NCI-H1105 treated with DMSO at 0.1 percent for 48 hours (cell line): ENCODE measurements at regions not wholly inside any gene's neighbourhood (a gene's known extent, or its start where the extent isn't known, plus 50 kb on each side); places are given as distances from the start of the nearest gene placed in this dataset.

Source experiments
- DNase-seq: peaks from one replicate; lab custom pipeline; 2025; lab: John Stamatoyannopoulos, UW

DNA sequence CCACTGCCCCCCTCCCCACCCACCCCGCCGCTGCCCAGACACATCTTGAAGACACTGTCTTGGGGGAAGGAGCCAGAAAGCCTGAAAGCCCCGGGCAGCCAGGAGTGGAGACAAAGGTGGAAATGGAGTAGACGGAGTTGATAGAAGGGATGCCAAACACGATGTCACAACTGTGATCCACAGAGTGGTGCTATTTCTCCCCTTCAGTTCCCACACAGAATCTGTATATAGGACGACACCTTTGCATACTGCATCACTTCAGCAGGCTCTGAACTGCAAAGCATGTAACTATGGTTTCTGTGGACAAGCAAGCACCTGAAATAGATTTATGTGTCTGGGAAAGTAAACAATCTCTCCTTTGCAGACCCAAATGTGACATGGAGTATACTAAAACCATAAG lies 56.4 kb upstream of the F13A1 start:
- DNase-seq, result no peak

- DNase-seq, result no peak
Measured at GRCh38 chr6:6377621-6378020, 57.2 kb upstream of the F13A1 start.

DNA sequence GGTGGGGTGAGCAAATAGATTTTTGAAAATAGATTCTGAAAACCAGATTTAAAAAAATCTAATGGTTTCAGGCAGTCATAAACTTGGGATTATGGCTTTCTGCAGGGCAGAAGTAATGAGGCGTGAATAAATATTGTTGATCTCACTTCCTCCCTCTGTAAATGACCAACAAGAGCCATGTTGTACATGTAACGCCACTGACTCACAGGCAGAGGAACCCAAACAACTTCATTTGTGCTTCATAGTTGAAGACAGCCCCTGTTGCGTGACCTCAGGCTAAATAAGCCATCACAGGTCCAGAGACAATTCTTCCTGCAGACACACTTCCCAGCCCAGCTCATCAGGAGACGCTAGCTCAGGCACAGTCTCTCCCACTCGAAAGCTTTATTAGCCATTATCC lies 59.1 kb upstream of the F13A1 start:
- DNase-seq, result no peak

DNA sequence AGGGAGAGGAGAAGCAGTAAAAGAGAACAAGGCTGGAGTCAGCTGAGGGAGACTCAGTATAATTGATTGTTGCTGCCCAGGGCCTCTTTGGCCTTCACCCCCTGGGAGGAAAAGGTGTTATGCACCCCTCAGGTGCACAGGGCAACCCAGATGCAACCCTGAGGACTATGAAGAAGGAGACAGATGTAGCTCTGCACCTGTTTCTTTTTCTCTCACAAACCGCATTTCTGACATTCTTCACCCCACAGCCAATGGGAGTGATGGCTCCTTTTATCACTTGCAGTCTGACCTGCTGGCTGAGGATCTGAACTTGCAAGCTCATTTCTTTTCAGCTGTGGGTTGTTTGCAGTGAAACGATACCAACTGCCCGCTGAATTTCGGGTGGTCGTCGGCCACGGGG lies 64.1 kb upstream of the F13A1 start:
- no peak for DNase-seq

DNA sequence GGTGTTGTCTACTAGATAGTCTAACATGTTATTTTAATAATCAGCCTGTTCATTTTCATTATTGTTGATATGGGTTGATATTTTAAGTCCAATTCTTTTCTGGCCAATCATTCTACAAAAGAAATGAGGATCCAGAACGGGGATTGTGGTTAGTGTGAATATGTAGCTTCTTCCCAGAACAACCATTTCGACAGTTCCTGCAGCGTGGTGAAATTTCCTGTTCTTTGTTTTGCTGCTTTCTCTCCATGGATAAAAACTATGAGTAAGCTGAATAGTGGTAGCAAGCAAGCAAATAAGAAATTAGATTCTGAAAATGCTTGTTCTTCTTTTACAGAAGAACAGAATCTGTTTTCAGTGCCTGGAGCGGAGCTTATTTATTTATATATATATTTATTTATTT lies 65.5 kb upstream of the F13A1 start:
- no peak for DNase-seq

DNA sequence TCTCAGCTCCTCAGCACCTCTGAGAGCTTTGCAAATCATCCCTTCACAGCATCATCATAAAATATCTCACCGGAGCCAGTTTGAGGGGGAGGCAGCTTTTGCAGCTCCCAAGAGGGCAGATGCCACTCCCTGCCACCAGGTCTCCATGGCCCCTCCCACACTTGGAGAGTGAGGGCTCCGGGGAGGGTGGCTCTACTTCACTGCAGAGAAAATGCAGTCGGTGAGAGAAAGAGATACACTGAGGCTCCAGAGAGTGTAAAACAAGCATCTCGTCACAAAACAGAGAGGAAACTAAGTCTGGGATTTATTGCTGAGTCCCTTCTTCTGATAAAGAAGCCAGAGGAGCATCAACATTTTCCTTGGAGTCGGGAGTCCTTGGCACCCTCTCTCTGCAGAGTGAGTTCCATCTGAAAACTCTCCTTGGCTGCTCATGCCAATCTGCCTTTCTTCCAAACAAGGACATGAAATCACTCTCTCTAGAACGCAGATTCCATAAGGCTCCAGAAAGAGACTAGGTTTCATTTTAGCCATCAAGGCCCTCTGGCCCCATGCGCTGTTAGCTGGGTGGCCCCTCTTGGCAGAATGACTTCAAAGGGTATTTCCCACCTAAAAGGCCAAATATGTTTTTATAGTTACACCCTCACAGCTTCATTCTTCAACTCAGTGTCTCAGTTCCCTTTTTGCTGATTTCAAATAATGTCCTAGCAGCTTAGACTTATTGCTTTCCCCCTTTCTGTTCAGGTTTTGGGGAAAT lies 70.6 kb upstream of the F13A1 start:
- no peak for DNase-seq

DNA sequence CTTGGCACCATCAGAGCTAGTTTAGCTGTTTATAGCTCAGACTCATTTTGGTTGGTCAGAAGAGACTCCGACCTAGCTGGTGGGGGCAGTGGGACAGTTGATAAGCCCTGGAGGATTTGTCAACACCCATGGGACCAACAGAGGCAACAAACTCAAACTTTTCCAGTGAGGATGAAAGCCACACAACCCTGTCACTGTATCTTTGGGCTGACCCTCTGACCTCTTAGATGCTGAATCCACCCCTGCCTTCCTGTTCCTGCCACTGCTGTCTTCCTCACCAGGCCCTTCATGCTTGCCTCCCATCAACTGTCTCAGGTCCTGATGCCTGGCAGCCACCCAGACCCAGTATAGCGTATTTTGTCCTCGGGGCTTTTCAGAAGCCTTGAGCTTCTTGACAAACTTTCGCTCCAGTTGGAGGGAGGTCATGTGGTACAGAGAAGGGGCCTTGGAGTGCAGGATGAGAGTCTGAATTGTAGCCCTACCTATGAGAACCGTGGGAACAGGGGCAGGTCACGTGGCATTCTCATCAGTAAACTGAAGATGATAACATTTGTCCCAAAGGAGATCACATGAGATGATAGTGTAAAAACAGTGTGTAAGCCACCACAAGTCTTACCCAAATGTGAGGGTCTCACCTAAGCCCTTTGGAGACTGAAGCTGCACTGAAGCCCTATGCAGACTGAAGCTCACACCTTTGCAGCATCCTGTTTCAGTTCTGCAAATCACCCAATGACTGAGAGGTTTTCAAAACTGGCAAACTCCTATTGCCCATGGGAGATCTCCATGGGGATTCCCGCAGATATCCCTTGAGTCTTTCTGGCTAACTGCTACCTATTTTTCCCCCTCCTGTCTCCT lies 72.0 kb upstream of the F13A1 start:
- DNase-seq, result no peak

GRCh38 chr6:6393069-6393529 lies 72.6 kb upstream of the F13A1 start:
- DNase-seq, result no peak

DNA sequence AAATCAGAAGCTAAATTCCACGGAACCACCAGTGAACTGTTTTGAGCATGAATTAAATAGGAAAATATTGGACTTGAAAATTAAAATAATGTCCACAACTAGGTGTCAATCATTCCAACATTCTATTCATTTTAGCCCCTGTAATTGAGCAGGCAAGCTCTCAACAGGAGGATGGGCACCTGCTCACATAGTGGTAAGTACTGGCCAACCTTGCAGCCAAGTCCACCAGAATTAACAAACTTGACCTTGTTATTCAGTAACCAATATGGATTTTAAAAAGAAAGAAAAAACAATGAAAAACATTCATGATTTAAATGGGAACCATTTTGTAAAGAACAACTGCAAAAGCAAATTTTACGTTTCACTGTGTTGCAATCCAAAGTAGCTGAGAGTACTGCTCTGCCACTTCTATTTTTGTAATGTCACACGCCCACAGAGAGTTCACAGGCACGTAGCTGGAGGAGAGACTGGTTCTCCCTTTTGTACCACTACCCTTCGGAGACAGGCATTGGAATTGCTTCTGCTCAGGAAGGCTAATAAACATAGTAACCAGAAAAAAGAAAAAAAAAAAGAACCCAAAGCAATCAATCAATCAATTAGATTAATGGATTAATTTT lies 75.2 kb upstream of the F13A1 start:
- DNase-seq, result no peak

DNA sequence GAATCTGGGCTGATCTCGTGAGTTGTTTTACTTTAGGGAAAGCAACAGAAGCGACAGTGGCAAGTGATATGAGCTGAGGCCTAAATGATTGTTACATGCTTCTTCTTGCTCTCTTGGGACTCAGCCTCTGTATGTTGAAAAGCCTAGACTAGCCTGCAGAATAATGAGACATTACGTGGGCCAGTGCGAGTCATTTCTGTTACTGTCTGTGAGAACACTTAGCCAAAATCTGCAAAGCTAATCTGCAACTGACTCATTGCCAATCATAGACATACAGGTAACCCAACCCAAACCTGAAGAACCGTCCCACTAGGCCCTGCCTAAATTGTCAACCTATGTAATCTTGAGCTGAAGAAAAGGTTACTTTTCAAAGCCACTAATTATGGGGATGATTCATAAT lies 77.4 kb upstream of the F13A1 start:
- no peak for DNase-seq

DNA sequence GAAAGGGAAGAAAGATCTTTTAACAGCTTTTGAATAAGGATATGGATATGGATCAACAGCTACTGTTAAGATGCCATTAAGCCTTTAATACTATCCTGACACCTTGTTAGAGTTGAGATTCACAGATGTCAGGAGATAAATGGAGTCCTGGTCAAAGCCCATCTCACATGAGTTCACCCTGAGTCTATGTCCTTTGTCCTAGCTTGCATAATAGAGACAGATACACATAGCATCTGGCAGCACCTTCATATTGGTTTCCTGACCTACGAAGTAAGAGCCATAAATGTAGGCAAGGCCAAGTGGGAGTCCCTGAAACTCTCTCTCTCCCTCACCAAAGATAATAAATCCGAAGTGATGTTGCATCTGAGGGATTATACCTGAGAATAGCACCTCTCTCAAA lies 79.1 kb upstream of the F13A1 start:
- no peak for DNase-seq

DNA sequence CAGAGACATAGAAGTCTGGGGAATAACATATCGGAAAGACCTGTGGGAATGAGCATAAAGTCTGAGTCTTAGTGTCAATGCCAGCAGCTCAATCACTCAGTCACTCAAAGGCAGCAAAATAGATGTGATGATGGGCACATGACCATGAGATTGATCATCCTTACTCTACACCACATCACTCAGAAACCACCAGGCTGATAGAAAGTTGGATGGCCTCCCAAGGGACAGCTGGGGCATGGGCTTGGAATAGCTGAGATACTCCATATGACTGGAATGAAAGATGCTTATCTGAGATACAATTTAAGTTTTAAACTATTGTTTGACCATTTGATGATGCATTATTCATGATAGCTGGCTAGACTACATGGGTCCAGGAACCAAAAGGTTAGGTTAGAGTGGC lies 80.9 kb upstream of the F13A1 start:
- no peak for DNase-seq

GRCh38 chr6:6402006-6402405 lies 81.5 kb upstream of the F13A1 start:
- no peak for DNase-seq

DNA sequence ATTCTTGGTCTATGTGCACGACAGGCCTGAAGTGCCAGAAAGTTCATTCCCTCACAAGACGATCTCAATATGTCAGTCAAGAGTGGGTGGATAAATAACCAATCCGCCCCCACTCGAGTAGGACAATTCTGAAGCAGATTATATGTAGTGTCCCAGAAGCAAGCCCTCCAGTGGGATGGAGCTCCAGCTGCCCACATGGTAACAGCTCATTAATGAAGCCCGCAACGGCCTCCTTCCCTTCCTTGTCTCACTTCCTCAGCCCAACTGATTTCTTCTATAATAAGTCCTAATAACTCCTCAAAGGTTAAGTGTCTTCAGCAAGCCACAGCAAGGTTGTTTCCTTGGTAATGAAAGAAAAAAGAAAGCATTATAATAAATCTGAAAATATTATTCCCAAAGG lies 82.1 kb upstream of the F13A1 start:
- no peak for DNase-seq

- DNase-seq, result no peak
Measured at GRCh38 chr6:6405031-6405430, 84.6 kb upstream of the F13A1 start.

DNA sequence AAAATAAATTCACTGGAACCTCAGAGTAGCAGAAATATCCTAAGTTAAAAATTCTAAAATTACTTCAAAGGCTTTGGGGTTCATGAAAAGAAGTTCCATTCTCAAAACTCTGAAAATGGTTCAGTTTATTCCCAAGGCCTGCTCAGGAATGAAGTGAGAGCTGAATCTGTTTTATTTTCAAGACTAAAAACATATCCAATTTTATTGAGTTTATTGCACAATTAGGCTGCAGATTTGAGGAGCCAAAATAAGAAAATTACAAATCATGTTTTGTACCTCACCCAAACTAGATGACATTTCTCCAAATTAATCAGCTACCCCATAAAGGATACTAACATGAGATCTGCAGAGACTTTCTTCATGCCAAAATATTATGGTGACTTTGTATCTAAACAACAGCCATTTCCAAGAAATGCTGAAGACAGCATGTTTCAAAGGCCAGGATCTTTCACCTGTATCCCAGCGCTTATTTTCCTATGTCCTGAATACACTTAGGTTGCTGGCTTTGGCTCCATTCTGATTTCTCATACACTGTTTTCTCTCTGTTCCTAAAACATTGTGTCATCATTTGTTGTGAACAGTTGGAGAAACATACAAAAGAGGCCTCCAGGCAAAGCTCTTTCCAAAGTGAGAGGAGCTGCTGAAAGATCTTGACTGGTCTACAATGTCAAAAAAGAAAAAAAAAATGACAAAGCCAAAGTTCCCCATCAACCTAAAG lies 85.7 kb upstream of the F13A1 start:
- no peak for DNase-seq

- no peak for DNase-seq
Measured at GRCh38 chr6:6406715-6407070, 86.2 kb upstream of the F13A1 start.

- DNase-seq, result no peak
Measured at GRCh38 chr6:6407071-6407741, 86.7 kb upstream of the F13A1 start.

GRCh38 chr6:6409397-6410030 lies 89.1 kb upstream of the F13A1 start:
- DNase-seq, result no peak

- no peak for DNase-seq
Measured at GRCh38 chr6:6411115-6411514, 90.7 kb upstream of the F13A1 start.

DNA sequence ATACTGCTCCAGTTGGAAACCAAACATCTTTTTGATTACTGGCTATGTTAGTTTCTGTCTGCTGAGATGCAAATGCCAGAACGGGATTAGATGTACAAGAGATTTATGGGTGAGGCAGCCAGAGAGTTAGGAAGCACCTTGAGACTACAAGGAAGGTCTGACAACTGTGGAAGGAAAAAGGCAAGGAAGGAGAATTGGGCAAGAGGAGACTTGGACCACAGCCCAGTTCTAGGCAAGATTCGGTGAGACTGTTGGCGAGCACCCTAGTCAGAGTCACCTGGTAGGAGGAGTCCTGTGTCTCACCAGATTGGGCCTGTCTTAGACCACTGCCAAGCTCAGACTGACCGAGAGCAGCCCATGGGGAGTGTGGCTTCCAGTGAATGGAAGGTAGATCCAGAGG lies 91.8 kb upstream of the F13A1 start:
- no peak for DNase-seq
